Amniotic stem cell (primary cell): ENCODE measurements at regions not wholly inside any gene's neighbourhood (a gene's known extent, or its start where the extent isn't known, plus 50 kb on each side); places are given as distances from the start of the nearest gene placed in this dataset.

Source experiments
- DNase-seq: peaks from one replicate; lab custom pipeline; 2025; lab: John Stamatoyannopoulos, UW

GRCh38 chr12:100741084-100741711, 53.4 kb upstream of the ANO4 start:
- no peak for DNase-seq

- DNase-seq: no peak
Observed at GRCh38 chr12:100743060-100743459, 51.5 kb upstream of the ANO4 start.
